ENCODE measurements at regions not wholly inside any gene's neighbourhood (a gene's known extent, or its start where the extent isn't known, plus 50 kb on each side); places are given as distances from the start of the nearest gene placed in this dataset.
"Not testable (repeated sequence)": the region's sequence is repeated elsewhere in the genome, so short reads cannot be mapped to it uniquely, and the experiment has no call there.

- DNase-seq (ENCODE audit: low spot score): no peak
These were observed 532.7 kb downstream of the NLGN4X start for GRCh38 chrX:5695971-5696370.

- DNase-seq (ENCODE audit: low spot score): no peak
These were observed 544.7 kb downstream of the NLGN4X start for GRCh38 chrX:5683996-5684395.

GRCh38 chrX:5681159-5681558 is 547.5 kb downstream of the NLGN4X start:
- DNase-seq (ENCODE audit: low spot score): no peak

- DNase-seq (ENCODE audit: low spot score): no peak
These were observed 554.6 kb downstream of the NLGN4X start for GRCh38 chrX:5674036-5674435.

GRCh38 chrX:5672099-5672498 is 556.6 kb downstream of the NLGN4X start:
- no peak for DNase-seq (ENCODE audit: low spot score)

- not testable (repeated sequence) for DNase-seq (ENCODE audit: low spot score)
These were observed 562.0 kb downstream of the NLGN4X start for GRCh38 chrX:5666689-5667088.

GRCh38 chrX:5656544-5656943 is 572.1 kb downstream of the NLGN4X start:
- no peak for DNase-seq (ENCODE audit: low spot score)

- DNase-seq (ENCODE audit: low spot score): no peak
These were observed 577.8 kb downstream of the NLGN4X start for GRCh38 chrX:5650904-5651303.

GRCh38 chrX:5648941-5649568 is 579.6 kb downstream of the NLGN4X start:
- no peak for DNase-seq (ENCODE audit: low spot score)

- DNase-seq (ENCODE audit: low spot score): no peak
These were observed 581.8 kb downstream of the NLGN4X start for GRCh38 chrX:5646818-5647217.

- DNase-seq (ENCODE audit: low spot score): no peak
These were observed 583.9 kb downstream of the NLGN4X start for GRCh38 chrX:5644776-5645175.

- DNase-seq (ENCODE audit: low spot score): no peak
These were observed 588.6 kb downstream of the NLGN4X start for GRCh38 chrX:5640071-5640470.

GRCh38 chrX:5638572-5638971 is 590.1 kb downstream of the NLGN4X start:
- DNase-seq (ENCODE audit: low spot score): no peak

GRCh38 chrX:5632887-5633286 is 595.8 kb downstream of the NLGN4X start:
- no peak for DNase-seq (ENCODE audit: low spot score)

GRCh38 chrX:5632061-5632614 is 596.5 kb downstream of the NLGN4X start:
- no peak for DNase-seq (ENCODE audit: low spot score)

GRCh38 chrX:5617666-5618065 is 611.0 kb downstream of the NLGN4X start:
- DNase-seq (ENCODE audit: low spot score): no peak

GRCh38 chrX:5595570-5595969 is 633.1 kb downstream of the NLGN4X start:
- DNase-seq (ENCODE audit: low spot score): no peak

GRCh38 chrX:5586726-5587125 is 641.9 kb downstream of the NLGN4X start:
- no peak for DNase-seq (ENCODE audit: low spot score)

- DNase-seq (ENCODE audit: low spot score): no peak
These were observed 653.3 kb downstream of the NLGN4X start for GRCh38 chrX:5575407-5575806.

GRCh38 chrX:5568934-5569333 is 659.7 kb downstream of the NLGN4X start:
- DNase-seq (ENCODE audit: low spot score): no peak

GRCh38 chrX:5559386-5559785 is 669.3 kb downstream of the NLGN4X start:
- DNase-seq (ENCODE audit: low spot score): no peak

GRCh38 chrX:5549512-5549911 is 679.2 kb downstream of the NLGN4X start:
- DNase-seq (ENCODE audit: low spot score): no peak

GRCh38 chrX:5537098-5537497 is 691.6 kb downstream of the NLGN4X start:
- DNase-seq (ENCODE audit: low spot score): no peak

- no peak for DNase-seq (ENCODE audit: low spot score)
These were observed 692.4 kb downstream of the NLGN4X start for GRCh38 chrX:5536261-5536660.
